GM21737 (cell line): ENCODE measurements at regions not wholly inside any gene's neighbourhood (a gene's known extent, or its start where the extent isn't known, plus 50 kb on each side); places are given as distances from the start of the nearest gene placed in this dataset.
"Not testable (repeated sequence)": the region's sequence is repeated elsewhere in the genome, so short reads cannot be mapped to it uniquely, and the experiment has no call there.

ENCODE experiments used
- ATAC-seq: cut with Tn5 transposase; IDR thresholded peaks from one replicate; pipeline ENCODE4 v1.9.1; 2021; ENCODE audit warnings: mild to moderate bottlenecking, moderate library complexity; ENCODE audit not compliant: unreplicated experiment

DNA sequence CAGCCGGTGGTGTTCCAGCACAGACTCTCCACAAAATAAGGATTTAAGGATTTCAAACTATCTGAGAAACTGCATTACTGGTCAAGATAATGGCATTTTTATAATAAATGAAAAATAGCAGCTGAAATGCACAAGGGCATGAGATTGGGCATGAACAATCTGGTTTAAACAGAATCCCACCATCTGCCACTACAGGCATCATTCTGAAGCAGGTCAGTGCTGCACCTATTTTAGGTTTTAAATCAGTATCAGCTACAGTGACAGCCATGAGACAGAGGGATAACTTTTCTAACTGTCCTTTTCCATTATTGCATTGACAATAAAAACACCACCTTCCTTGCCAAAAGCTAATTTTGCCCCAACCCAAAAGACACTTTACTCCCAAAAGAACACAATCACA is 186.8 kb downstream of the ETV1 start:
- ATAC-seq: no peak

GRCh38 chr7:13803134-13803533 is 186.3 kb downstream of the ETV1 start:
- ATAC-seq: no peak

DNA sequence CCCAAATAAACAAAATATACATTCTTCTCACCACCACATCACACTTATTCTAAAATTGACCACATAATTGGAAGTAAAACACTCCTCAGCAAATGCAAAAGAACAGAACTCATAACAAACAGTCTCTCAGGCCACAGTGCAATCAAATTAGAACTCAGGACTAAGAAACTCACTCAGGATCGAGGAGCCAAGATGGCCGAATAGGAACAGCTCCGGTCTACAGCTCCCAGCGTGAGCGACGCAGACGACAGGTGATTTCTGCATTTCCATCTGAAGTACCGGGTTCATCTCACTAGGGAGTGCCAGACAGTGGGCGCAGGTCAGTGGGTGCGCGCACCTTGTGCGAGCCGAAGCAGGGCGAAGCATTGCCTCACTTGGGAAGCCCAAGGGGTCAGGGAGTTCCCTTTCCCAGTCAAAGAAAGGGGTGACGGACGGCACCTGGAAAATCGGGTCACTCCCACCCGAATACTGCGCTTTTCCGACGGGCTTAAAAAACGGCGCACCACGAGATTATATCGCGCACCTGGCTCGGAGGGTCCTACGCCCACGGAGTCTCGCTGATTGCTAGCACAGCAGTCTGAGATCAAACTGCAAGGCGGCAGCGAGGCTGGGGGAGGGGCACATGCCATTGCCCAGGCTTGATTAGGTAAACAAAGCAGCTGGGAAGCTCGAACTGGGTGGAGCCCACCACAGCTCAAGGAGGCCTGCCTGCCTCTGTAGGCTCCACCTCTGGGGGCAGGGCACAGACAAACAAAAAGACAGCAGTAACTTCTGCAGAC is 183.2 kb downstream of the ETV1 start:
- ATAC-seq: not testable (repeated sequence)

- not testable (repeated sequence) for ATAC-seq
These were observed 172.2 kb downstream of the ETV1 start for GRCh38 chr7:13817230-13817629.

DNA sequence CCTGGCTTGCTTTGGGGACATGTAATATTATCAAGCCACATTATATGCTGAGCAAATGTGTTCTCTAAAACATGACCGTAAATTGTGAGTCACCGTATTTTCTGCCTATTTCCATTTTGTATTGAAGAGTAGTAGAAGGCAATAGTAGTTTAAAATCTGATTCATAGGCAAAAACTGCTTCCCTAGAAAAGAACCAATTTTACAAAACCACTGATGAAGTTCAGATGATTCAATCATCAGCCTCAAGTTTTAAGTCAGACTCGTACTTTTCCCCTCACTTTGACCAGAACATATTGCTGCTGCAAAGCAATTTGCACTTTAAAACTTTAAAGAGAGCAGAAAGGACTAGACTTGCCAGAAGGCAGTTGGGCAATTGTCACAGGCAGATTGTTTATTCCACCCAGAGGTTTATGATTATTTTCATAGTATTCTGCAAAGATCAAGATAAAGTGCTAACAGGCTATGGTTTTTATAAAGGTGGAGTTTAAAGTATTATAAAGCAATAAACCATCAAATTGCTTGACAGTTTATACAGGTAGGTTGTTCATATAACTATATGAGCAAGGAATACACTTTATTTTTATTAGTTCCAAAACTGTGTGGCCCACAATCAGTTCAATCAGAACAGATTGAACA is 168.2 kb downstream of the ETV1 start:
- no peak for ATAC-seq

- ATAC-seq: no peak
These were observed 166.8 kb downstream of the ETV1 start for GRCh38 chr7:13822678-13823077.

- ATAC-seq: no peak
These were observed 162.7 kb downstream of the ETV1 start for GRCh38 chr7:13826752-13827151.

GRCh38 chr7:13827716-13828115 is 161.8 kb downstream of the ETV1 start:
- ATAC-seq: no peak

- ATAC-seq: no peak
These were observed 160.2 kb downstream of the ETV1 start for GRCh38 chr7:13829231-13829630.

- ATAC-seq: no peak
These were observed 159.3 kb downstream of the ETV1 start for GRCh38 chr7:13829914-13830900.

DNA sequence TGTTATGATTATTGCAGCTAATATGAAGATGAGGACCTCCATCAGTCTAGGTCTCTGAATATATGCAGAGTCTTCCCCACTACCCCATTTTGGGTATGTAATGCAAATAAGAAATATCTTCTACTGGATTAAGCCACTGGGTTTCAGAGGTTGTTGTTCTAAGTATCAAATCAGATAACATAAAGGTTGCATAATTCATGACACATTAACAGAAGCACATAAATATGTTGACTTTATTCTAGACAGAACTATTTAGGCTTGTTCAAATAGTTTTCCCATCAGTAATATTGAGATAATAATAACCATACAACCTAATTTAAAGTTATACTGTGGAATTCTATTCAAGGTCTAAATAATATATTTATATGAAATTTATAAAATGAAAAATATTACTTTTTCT is 157.1 kb downstream of the ETV1 start:
- no peak for ATAC-seq

GRCh38 chr7:13834328-13834761 is 155.1 kb downstream of the ETV1 start:
- no peak for ATAC-seq

- ATAC-seq: no peak
These were observed 154.0 kb downstream of the ETV1 start for GRCh38 chr7:13835442-13835841.

DNA sequence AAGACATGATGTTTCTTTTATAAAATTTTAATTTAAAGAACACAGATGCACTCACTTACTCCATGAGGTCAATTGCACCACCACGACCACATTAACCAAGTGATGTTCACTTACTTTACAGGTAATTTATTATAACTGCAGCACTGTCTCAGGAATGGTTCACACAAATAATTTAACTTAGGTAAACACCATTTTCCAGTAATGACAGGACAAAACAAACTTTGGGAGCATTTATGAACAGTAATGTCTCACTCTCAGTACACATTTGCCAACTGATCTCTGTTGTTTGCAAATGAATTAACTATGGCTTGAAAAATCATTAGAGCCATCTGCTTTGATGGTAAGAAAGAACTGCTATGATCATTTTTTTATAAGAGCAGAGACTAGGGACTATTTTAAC is 150.4 kb downstream of the ETV1 start:
- no peak for ATAC-seq
